NCI-H2081 treated with DMSO at 0.1 percent for 48 hours (cell line): ENCODE measurements at regions not wholly inside any gene's neighbourhood (a gene's known extent, or its start where the extent isn't known, plus 50 kb on each side); places are given as distances from the start of the nearest gene placed in this dataset.

Source experiments
- DNase-seq: peaks from one replicate; lab custom pipeline; 2025; lab: John Stamatoyannopoulos, UW

DNA sequence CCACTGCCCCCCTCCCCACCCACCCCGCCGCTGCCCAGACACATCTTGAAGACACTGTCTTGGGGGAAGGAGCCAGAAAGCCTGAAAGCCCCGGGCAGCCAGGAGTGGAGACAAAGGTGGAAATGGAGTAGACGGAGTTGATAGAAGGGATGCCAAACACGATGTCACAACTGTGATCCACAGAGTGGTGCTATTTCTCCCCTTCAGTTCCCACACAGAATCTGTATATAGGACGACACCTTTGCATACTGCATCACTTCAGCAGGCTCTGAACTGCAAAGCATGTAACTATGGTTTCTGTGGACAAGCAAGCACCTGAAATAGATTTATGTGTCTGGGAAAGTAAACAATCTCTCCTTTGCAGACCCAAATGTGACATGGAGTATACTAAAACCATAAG, 56.4 kb upstream of the F13A1 start:
- no peak for DNase-seq

- no peak for DNase-seq
Observed at GRCh38 chr6:6377621-6378020, 57.2 kb upstream of the F13A1 start.

GRCh38 chr6:6379573-6379972, 59.1 kb upstream of the F13A1 start:
- DNase-seq: no peak

GRCh38 chr6:6384520-6384919, 64.1 kb upstream of the F13A1 start:
- DNase-seq: no peak

DNA sequence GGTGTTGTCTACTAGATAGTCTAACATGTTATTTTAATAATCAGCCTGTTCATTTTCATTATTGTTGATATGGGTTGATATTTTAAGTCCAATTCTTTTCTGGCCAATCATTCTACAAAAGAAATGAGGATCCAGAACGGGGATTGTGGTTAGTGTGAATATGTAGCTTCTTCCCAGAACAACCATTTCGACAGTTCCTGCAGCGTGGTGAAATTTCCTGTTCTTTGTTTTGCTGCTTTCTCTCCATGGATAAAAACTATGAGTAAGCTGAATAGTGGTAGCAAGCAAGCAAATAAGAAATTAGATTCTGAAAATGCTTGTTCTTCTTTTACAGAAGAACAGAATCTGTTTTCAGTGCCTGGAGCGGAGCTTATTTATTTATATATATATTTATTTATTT, 65.5 kb upstream of the F13A1 start:
- DNase-seq: no peak

DNA sequence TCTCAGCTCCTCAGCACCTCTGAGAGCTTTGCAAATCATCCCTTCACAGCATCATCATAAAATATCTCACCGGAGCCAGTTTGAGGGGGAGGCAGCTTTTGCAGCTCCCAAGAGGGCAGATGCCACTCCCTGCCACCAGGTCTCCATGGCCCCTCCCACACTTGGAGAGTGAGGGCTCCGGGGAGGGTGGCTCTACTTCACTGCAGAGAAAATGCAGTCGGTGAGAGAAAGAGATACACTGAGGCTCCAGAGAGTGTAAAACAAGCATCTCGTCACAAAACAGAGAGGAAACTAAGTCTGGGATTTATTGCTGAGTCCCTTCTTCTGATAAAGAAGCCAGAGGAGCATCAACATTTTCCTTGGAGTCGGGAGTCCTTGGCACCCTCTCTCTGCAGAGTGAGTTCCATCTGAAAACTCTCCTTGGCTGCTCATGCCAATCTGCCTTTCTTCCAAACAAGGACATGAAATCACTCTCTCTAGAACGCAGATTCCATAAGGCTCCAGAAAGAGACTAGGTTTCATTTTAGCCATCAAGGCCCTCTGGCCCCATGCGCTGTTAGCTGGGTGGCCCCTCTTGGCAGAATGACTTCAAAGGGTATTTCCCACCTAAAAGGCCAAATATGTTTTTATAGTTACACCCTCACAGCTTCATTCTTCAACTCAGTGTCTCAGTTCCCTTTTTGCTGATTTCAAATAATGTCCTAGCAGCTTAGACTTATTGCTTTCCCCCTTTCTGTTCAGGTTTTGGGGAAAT, 70.6 kb upstream of the F13A1 start:
- no peak for DNase-seq

GRCh38 chr6:6392214-6393068, 72.0 kb upstream of the F13A1 start:
- DNase-seq: no peak

DNA sequence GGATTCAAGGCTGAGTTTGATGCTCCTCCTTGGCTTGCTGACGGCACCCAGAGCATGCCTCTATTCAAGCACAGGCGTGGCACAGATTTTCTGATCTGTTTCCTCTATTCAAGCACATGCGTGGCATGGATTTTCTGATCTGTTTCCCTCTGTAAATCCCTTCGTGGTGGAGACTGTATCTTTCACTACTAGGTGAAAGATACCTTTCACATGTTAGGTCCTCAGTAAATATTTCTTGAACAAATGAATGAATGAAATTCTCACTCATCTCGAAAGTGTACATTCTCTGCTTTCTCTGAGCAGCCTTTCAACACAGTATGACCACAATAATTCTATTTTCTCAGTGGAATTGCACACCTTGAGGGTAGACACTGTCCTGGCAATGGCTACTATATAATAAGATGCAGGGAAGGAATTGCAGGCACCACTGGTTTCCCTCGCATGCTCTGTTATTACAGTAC, 72.6 kb upstream of the F13A1 start:
- DNase-seq: no peak

GRCh38 chr6:6395581-6396197, 75.2 kb upstream of the F13A1 start:
- DNase-seq: no peak

DNA sequence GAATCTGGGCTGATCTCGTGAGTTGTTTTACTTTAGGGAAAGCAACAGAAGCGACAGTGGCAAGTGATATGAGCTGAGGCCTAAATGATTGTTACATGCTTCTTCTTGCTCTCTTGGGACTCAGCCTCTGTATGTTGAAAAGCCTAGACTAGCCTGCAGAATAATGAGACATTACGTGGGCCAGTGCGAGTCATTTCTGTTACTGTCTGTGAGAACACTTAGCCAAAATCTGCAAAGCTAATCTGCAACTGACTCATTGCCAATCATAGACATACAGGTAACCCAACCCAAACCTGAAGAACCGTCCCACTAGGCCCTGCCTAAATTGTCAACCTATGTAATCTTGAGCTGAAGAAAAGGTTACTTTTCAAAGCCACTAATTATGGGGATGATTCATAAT, 77.4 kb upstream of the F13A1 start:
- no peak for DNase-seq

GRCh38 chr6:6399568-6399967, 79.1 kb upstream of the F13A1 start:
- DNase-seq: no peak

GRCh38 chr6:6401401-6401800, 80.9 kb upstream of the F13A1 start:
- DNase-seq: no peak

GRCh38 chr6:6402006-6402405, 81.5 kb upstream of the F13A1 start:
- no peak for DNase-seq

DNA sequence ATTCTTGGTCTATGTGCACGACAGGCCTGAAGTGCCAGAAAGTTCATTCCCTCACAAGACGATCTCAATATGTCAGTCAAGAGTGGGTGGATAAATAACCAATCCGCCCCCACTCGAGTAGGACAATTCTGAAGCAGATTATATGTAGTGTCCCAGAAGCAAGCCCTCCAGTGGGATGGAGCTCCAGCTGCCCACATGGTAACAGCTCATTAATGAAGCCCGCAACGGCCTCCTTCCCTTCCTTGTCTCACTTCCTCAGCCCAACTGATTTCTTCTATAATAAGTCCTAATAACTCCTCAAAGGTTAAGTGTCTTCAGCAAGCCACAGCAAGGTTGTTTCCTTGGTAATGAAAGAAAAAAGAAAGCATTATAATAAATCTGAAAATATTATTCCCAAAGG, 82.1 kb upstream of the F13A1 start:
- DNase-seq: no peak

GRCh38 chr6:6405031-6405430, 84.6 kb upstream of the F13A1 start:
- no peak for DNase-seq

- no peak for DNase-seq
Observed at GRCh38 chr6:6405997-6406714, 85.7 kb upstream of the F13A1 start.

DNA sequence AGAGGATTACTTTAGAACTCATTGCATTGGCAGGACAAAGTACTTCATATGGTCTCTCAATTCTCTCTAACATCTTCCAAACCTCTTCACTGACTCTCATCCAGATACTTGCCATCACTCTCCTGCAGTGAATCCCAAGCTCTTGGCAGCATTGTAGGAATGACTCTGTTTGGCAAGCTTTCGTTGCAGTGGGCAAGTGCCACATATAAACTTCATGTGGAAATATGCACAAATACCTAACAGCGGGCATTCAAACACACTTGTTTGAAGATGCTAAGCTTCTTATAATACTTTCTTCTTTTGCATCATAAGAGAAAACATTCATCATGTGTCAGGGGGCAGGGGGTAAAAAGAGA, 86.2 kb upstream of the F13A1 start:
- DNase-seq: no peak

GRCh38 chr6:6407071-6407741, 86.7 kb upstream of the F13A1 start:
- no peak for DNase-seq

DNA sequence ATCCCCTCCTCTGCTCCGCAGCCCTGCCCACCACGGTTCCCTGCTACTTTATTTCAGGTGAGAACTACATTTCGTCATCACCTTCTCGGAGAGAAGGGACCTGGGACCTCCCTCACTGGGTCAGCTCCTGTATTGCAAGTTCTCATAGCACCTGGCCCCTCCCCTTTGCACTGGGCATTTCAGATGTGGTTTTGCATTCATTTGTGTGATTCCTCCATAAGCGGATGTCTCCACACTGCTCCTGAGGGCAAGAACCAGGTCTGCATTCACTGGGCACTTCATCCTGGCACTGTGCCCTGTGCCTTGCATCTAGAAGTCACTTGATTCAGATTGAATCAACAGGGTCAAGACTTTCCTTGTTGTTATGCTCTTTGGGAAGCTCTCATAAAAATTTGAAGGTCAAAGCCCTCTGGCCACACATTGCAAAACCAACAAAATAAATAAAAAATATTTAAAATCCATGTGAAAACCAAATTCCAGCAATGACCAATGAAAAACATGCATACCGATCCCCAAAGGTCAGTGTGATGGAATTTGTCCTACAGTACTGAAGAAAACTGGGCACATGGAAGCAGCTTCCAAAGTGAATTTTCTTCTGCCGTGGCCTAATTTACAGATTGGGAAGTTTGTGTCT, 89.1 kb upstream of the F13A1 start:
- DNase-seq: no peak

DNA sequence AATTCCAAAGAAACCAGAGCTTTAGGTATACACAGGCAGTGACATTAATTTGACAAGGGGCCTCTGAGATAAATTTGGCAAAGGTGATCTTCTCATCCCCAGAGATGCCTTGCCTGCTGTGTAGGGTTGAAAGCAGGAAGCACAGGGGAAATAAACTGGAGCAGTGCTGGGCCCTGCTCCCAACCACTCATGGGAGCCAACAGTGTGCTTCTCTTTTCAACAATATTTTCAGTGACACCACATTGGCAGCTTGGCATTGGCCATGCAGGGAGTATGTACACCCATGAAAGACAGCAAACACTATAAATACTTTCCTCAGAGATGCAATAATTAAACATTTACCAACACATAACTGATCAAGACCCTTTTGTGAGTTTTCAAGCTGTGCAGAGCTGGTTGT, 90.7 kb upstream of the F13A1 start:
- no peak for DNase-seq

- DNase-seq: no peak
Observed at GRCh38 chr6:6412221-6412620, 91.8 kb upstream of the F13A1 start.
